Activated CD4-positive, alpha-beta T cell treated with anti-CD3 and anti-CD28 coated beads, Interleukin-10, Interleukin-2, amounts not matched to agents 100 ng/mL and 50 ng/mL, durations not matched to agents 16 hours and 8 hours (primary cell): ENCODE measurements at regions not wholly inside any gene's neighbourhood (a gene's known extent, or its start where the extent isn't known, plus 50 kb on each side); places are given as distances from the start of the nearest gene placed in this dataset.

Experiments used
- DNase-seq: peaks from one replicate; pipeline ENCODE4 v3.0.0-alpha.2; 2020

- no peak for DNase-seq
Measured at GRCh38 chr3:148042663-148043445, 633.7 kb downstream of the ZIC1 start.

- no peak for DNase-seq
Measured at GRCh38 chr3:148044151-148044550, 635.0 kb downstream of the ZIC1 start.

GRCh38 chr3:148054999-148055398 lies 642.7 kb upstream of the AGTR1 start:
- DNase-seq = no peak

GRCh38 chr3:148062590-148062989 lies 635.1 kb upstream of the AGTR1 start:
- no peak for DNase-seq

GRCh38 chr3:148066802-148067201 lies 630.9 kb upstream of the AGTR1 start:
- no peak for DNase-seq

GRCh38 chr3:148068466-148068865 lies 629.2 kb upstream of the AGTR1 start:
- no peak for DNase-seq

- DNase-seq = no peak
Measured at GRCh38 chr3:148070041-148070440, 627.7 kb upstream of the AGTR1 start.

GRCh38 chr3:148073721-148074456 lies 623.8 kb upstream of the AGTR1 start:
- no peak for DNase-seq

GRCh38 chr3:148074946-148075345 lies 622.8 kb upstream of the AGTR1 start:
- DNase-seq = no peak

GRCh38 chr3:148075771-148076716 lies 621.7 kb upstream of the AGTR1 start:
- DNase-seq = no peak

GRCh38 chr3:148077318-148077923 lies 620.3 kb upstream of the AGTR1 start:
- no peak for DNase-seq

GRCh38 chr3:148077965-148078364 lies 619.7 kb upstream of the AGTR1 start:
- no peak for DNase-seq

GRCh38 chr3:148078658-148079057 lies 619.0 kb upstream of the AGTR1 start:
- DNase-seq = no peak

- DNase-seq = no peak
Measured at GRCh38 chr3:148079370-148079769, 618.3 kb upstream of the AGTR1 start.

GRCh38 chr3:148081926-148082325 lies 615.8 kb upstream of the AGTR1 start:
- no peak for DNase-seq

GRCh38 chr3:148082506-148083280 lies 615.0 kb upstream of the AGTR1 start:
- DNase-seq = no peak

- no peak for DNase-seq
Measured at GRCh38 chr3:148083526-148084182, 614.0 kb upstream of the AGTR1 start.

GRCh38 chr3:148084931-148085330 lies 612.8 kb upstream of the AGTR1 start:
- DNase-seq = no peak

GRCh38 chr3:148087601-148088371 lies 609.9 kb upstream of the AGTR1 start:
- DNase-seq = no peak

GRCh38 chr3:148089171-148089570 lies 608.5 kb upstream of the AGTR1 start:
- no peak for DNase-seq

- no peak for DNase-seq
Measured at GRCh38 chr3:148090156-148090555, 607.5 kb upstream of the AGTR1 start.
